Loucy (cell line): ENCODE measurements at regions not wholly inside any gene's neighbourhood (a gene's known extent, or its start where the extent isn't known, plus 50 kb on each side); places are given as distances from the start of the nearest gene placed in this dataset.

Experiments used
- H2AFZ ChIP-seq: fragments of 200-600 bp; sonication (generic); 2 replicates; pipeline ENCODE4 v1.6.0; 2016; ENCODE audit warnings: antibody characterized with exemption, mild to moderate bottlenecking, low read length, moderate library complexity
- H3F3A ChIP-seq: fragments of 200-600 bp; 2 replicates; pipeline ENCODE4 v1.6.0; 2016; ENCODE audit warnings: antibody characterized with exemption, low read depth, mild to moderate bottlenecking
- H3K27me3 ChIP-seq: fragments of 200-600 bp; sonication (generic); 2 replicates; pipeline ENCODE4 v1.6.1; 2014; ENCODE audit warnings: low read length, mild to moderate bottlenecking; ENCODE audit not compliant: insufficient read depth, poor library complexity, severe bottlenecking
- H3K36me3 ChIP-seq: fragments of 200-600 bp; sonication (generic); 2 replicates; pipeline ENCODE4 v1.6.1; 2016; ENCODE audit warnings: low read length; ENCODE audit not compliant: insufficient read depth
- H3K4me1 ChIP-seq: fragments of 200-600 bp; sonication (generic); 2 replicates; pipeline ENCODE4 v1.5.1; 2014; ENCODE audit warnings: low read length, mild to moderate bottlenecking; ENCODE audit not compliant: insufficient read depth, poor library complexity, severe bottlenecking
- H3K4me2 ChIP-seq: fragments of 200-600 bp; sonication (generic); 2 replicates; pipeline ENCODE4 v1.6.0; 2014; ENCODE audit warnings: antibody characterized with exemption, low read length, low read depth, mild to moderate bottlenecking; ENCODE audit not compliant: poor library complexity, severe bottlenecking
- H3K4me3 ChIP-seq: fragments of 200-600 bp; sonication (generic); 2 replicates; pipeline ENCODE4 v1.5.1; 2014; ENCODE audit warnings: low read length, mild to moderate bottlenecking, mixed read lengths; ENCODE audit not compliant: poor library complexity, severe bottlenecking
- H3K79me2 ChIP-seq: fragments of 200-600 bp; sonication (generic); 2 replicates; pipeline ENCODE4 v1.6.1; 2014; ENCODE audit warnings: low read length; ENCODE audit not compliant: insufficient read depth
- H3K9ac ChIP-seq: fragments of 200-600 bp; sonication (generic); 2 replicates; pipeline ENCODE4 v1.6.0; 2014; ENCODE audit warnings: mild to moderate bottlenecking, low read depth, low read length, moderate library complexity; ENCODE audit not compliant: poor library complexity, severe bottlenecking
- H3K9me2 ChIP-seq: fragments of 200-600 bp; sonication (generic); replicated peaks from 2 replicates; pipeline ENCODE4 v1.6.1; 2016; ENCODE audit warnings: low read depth, low read length, mixed read lengths
- H3K9me3 ChIP-seq: fragments of 200-600 bp; sonication (generic); 2 replicates; pipeline ENCODE4 v1.6.1; 2014; ENCODE audit warnings: mild to moderate bottlenecking, antibody characterized with exemption, low read length, low read depth; ENCODE audit not compliant: insufficient read depth
- H4K20me1 ChIP-seq: fragments of 200-600 bp; sonication (generic); 2 replicates; pipeline ENCODE4 v1.6.0; 2014; ENCODE audit warnings: antibody characterized with exemption, low read length, mild to moderate bottlenecking; ENCODE audit not compliant: insufficient read depth, poor library complexity, severe bottlenecking
- CTCF ChIP-seq: fragments of 200-600 bp; sonication (generic); conservative IDR thresholded peaks from 2 replicates; pipeline ENCODE4 v1.5.1; 2014; ENCODE audit warnings: mild to moderate bottlenecking, antibody characterized with exemption, low read length
- EZH2phosphoT487 ChIP-seq: fragments of 200-600 bp; IDR thresholded peaks from 2 replicates; pipeline ENCODE4 v1.6.1; 2018; ENCODE audit warnings: antibody characterized with exemption, mild to moderate bottlenecking, moderate library complexity, borderline replicate concordance

DNA sequence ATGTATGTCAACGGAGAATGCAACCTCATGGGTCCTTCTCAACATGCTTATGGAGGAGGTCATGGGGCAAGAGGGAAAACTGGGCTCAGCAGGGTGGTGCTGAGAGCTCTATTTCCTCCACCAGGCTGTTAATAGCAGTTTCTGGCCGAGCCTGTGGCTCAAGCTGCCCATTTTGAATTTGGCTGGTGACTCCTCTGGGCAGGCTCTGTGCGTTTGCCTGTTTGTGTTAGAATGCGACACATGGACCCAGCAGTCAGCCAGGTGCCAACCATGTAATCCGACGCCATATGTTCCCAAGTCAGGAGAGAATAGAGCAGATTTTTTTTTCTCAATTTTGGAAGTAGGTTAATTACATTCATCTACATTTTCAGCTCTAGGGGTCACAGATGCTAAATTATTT is 387.7 kb upstream of the CLINT1 start:
- H3K4me1 ChIP-seq: peaks cover 21% of the 10 kb centered on the region
- no peaks in the 10 kb centered on the region for H4K20me1 ChIP-seq
- no peaks in the 10 kb centered on the region for H3K79me2 ChIP-seq
- no peak overlapping the region for H2AFZ ChIP-seq
- H3K4me3 ChIP-seq: no peak overlapping the region
- no peaks in the 10 kb centered on the region for H3K9me2 ChIP-seq
- TF ChIP-seq CTCF: no peak
- TF ChIP-seq EZH2phosphoT487: no peak
- H3K9me3 ChIP-seq: no peaks in the 10 kb centered on the region
- H3K4me2 ChIP-seq: no peak overlapping the region
- no peaks in the 10 kb centered on the region for H3K36me3 ChIP-seq
- no peaks in the 10 kb centered on the region for H3F3A ChIP-seq
- H3K9ac ChIP-seq: no peak overlapping the region
- no peaks in the 10 kb centered on the region for H3K27me3 ChIP-seq

GRCh38 chr5:158245513-158245912 is 386.6 kb upstream of the CLINT1 start:
- Histone ChIP-seq H3K79me2 (no peaks in the 10 kb centered on the region), H3K4me1 (peaks cover 21% of the 10 kb centered on the region), H3K9me3 (no peaks in the 10 kb centered on the region), H3K27me3 (no peaks in the 10 kb centered on the region), H3K4me2 (peak overlapping the region; percentile 53), H3K4me3 (no peak overlapping the region), H3K9ac (peak overlapping the region; percentile 30), H4K20me1 (no peaks in the 10 kb centered on the region), H2AFZ (peak overlapping the region; percentile 73), H3K36me3 (no peaks in the 10 kb centered on the region), H3K9me2 (no peaks in the 10 kb centered on the region), H3F3A (no peaks in the 10 kb centered on the region)
- TF ChIP-seq EZH2phosphoT487: no peak
- no peak for TF ChIP-seq CTCF

- no peaks in the 10 kb centered on the region for H3K79me2 ChIP-seq
- H3K9me3 ChIP-seq: no peaks in the 10 kb centered on the region
- H3K4me3 ChIP-seq: no peak overlapping the region
- TF ChIP-seq CTCF (no peak), EZH2phosphoT487 (no peak)
- H3K4me2 ChIP-seq: peak overlapping the region; percentile 53
- H3K36me3 ChIP-seq: no peaks in the 10 kb centered on the region
- no peaks in the 10 kb centered on the region for H3K27me3 ChIP-seq
- H3K9me2 ChIP-seq: no peaks in the 10 kb centered on the region
- no peaks in the 10 kb centered on the region for H4K20me1 ChIP-seq
- H2AFZ ChIP-seq: peak overlapping the region; percentile 73; the same call in 1 of the 2 replicates
- H3K9ac ChIP-seq: no peak overlapping the region
- H3K4me1 ChIP-seq: peaks cover 21% of the 10 kb centered on the region
- H3F3A ChIP-seq: no peaks in the 10 kb centered on the region
Observed at GRCh38 chr5:158244882-158245281, 385.9 kb upstream of the CLINT1 start.
